Activated T-cell treated with anti-CD3 and anti-CD28 coated beads, Interleukin-2, amount 50 U/mL, for 48 hours (primary cell): ENCODE measurements at regions not wholly inside any gene's neighbourhood (a gene's known extent, or its start where the extent isn't known, plus 50 kb on each side); places are given as distances from the start of the nearest gene placed in this dataset.
A peak's percentile ranks its signal among the peaks of the same experiment; 100 is the strongest.
"Not testable (repeated sequence)": the region's sequence is repeated elsewhere in the genome, so short reads cannot be mapped to it uniquely, and the experiment has no call there.

Experiments used
- DNase-seq, 2 experiments: peaks; one replicate each; pipeline ENCODE4 v3.0.0-alpha.2; 2020

DNA sequence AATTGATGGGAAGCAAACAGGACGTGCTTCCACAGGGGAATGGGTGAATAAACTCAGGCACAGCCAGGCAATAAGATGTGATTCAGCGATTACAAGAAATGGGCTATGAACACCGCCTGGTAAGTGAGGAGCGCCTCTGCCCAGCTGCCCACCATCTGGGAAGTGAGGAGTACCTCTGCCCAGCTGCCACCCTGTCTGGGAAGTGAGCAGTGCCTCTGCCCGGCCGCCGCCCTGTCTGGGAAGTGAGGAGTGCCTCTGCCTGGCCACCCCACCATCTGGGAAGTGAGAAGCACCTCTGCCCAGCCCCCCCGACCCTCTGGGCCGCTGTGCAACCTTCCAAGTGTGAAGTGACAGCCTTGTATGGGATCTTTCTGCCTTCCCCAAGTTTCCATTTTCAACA is 73.2 kb upstream of the PRR5 start:
- DNase-seq, result no peak

DNA sequence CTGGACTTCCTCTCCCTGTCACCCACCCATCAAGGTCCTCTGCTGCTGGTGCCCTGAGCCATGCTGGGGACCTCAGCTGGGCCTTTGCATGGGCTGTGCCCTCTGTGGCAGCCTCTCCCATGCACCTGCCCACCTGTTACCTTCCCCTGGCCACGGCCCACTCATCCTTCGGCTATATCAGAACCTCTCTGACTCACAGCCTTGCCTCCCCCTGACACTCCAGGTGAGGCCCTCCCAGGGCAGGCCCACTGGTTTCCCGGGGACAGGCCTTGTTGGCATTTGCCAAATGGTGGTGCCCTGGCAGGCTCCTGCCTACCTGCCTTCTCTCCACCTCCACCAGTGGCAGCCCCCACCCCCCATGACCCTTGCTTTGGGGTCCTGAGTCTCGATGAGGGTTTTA is 73.7 kb upstream of the PRR5 start:
- DNase-seq, result no peak

DNA sequence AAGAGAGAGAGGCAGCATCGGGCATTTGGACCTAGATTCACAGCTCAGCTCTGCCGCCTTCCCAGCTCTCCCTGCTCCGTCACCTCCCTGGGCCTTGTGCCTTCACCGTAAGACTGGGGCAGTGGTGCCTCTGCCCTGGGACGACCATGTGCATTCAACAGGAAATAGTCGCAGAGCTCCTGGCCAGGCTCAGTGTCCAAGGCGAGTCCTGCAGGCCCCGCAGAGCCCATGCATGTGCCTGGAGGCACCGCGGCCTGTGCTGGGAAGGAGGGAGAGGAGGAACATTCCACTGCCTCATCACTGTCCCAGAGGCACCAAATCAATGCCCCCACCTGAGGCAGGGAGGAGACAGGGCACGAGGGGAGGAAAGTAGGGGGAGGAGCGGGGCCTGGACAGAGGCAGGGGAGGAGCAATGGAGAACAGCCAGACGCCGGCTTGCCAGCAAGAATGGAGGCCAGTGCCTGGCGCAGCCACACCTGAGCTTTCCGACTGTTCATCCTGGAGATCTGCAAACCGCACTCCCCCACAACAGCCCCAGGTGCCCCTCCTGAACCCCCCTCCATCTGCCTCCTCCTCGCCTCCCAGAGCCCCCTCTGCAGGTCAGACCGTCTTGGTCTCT is 74.4 kb upstream of the PRR5 start:
- DNase-seq, result no peak

DNA sequence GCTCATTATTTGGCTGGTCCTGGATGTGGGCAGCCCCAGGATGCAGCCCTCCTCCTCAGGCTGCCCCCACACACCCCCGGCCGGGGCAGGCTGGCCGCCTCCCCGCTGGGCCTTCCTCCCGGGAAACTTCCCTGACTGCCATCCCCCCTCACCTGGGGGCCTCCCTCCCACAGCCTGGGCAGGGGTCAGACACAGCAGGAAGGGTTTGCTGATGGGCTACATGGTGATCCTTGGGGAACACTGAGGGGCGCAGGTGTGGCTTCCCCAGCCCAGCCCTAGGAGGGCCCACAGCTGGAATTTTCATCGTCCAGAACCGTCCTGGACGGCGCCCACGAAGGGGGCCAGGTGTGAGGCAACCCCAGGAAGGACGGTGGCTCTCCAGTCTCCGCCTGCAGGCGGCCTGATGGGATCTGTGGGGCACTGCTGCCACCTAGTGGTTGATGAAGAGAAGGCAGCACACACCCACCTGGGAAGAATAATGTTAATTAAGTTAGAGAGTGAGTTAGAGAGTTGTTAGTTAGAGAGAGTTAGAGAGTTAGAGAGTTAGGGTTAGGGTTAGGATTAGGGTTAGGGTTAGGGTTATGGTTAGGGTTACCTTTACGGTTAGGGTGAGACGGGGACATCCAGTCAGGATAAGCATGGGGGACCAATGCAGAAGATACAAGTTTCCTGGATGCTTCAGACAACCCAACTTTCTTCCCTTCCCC is 75.9 kb upstream of the PRR5 start:
- peak; percentile 87 to 88 for DNase-seq

DNA sequence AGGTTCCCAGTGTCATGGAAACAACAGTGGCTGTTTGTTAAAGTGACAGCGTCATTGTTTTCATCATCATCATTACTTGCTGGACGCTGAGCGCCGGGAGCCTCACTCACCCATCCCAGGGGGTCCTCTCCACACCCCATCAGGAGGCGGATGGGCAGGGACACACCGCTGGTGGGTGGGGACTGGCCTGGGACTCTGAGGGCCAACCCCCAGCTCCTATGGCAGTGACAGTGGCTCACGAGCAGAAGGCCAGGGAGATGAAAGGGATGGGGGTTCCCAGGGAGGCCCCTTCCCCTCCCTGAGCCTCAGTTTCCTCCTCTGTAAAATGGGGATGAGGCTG is 76.6 kb upstream of the PRR5 start:
- no peak for DNase-seq

DNA sequence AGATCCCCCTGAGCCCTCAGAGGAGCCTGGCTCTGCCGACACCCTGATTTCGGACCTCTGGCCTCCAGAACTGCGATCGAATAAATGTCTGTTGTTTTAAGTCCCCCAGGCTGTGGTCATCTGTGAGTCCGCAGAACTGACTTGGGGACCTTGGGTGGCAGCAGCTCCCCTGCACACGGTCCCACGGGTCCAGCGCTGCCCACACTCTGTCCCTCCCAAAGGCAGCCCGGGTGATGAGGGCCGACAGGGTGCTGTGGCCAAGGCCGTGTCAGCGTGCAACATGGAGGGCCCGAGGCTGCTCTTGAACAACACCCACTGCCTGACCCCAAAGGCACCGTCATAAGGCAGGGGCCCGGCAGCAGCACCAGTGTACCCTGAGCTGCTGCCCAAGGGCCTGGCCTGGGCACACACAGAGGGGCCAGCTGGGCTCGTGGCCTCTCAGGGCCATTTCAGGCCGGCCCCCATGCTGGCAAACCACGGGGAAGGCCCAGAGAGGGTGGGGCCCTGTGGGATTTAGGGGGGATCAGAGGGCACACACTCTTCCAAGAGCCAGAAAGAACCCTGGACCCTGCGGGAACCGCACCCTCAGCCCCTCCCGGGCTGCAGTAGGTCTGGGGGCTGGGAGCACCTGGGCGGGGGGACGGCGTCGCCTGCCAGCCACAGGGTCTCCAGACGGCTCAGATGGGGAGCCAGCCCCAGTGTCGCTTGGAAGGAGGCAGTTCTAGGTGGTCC is 77.1 kb upstream of the PRR5 start:
- DNase-seq, result no peak

DNA sequence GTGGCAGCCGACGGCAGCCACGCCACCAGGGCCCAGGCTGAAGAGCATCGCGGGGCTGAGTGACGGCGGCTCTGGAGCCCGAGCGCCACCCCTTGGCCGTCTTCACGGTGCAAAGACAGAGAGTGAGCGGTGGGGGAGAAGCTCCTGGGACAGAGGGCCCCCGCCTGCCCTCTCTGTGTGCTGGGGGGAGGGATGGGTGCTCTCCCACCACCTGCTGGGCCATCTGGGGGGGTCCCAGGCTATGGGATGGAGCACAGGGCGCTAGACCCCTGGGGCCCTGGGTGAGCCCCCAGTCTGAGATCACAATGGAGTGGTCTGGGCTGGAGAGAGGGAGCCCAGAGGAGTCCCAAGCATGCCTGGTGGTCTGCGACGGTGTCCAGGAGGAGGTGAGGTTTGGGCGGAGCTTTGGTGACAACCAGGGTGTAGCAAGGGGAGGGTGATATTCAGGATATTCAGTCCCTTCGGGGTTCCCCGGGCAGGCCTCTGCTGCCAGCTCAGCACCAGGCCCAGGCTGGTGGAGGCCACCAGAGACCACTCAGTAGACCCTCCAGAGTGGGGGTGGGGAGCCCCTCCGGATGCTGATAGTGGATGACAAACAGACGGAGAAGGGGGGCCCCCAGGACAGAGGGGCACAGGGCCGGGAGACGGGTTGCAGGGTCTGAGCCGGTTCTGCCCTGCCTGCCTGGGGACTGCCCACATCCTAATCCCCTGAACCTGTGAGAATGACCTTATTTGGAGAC is 78.1 kb upstream of the PRR5 start:
- peak in 1 of 2 experiments; percentile 23 for DNase-seq

DNA sequence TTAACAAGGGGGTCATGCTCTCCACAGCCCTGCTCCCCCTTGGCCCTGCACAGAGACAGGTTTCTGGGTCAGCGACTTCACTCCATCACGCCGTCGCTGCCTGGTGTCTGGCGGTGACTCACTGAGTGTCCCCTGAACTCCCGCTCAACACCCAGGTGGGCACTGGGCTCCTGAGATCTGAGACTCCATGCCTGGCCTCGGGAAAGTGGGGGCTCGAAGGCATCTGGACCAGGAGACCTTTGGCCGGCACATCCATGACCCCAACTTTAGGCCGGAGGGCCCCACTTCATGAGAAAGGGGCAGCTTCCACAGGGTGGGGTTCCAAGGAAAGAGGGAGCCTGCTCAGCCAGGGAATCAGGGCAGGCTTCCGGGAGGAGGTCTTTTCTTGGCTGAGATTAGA is 79.3 kb upstream of the PRR5 start:
- DNase-seq, result no peak

GRCh38 chr22:44622147-44622427 is 79.9 kb upstream of the PRR5 start:
- peak in 1 of 2 experiments; percentile 28 for DNase-seq

GRCh38 chr22:44621401-44622146 is 80.4 kb upstream of the PRR5 start:
- no peak for DNase-seq

GRCh38 chr22:44620841-44621257 is 81.2 kb upstream of the PRR5 start:
- no peak for DNase-seq

GRCh38 chr22:44620129-44620840 is 81.7 kb upstream of the PRR5 start:
- DNase-seq, result peak; percentile 85

DNA sequence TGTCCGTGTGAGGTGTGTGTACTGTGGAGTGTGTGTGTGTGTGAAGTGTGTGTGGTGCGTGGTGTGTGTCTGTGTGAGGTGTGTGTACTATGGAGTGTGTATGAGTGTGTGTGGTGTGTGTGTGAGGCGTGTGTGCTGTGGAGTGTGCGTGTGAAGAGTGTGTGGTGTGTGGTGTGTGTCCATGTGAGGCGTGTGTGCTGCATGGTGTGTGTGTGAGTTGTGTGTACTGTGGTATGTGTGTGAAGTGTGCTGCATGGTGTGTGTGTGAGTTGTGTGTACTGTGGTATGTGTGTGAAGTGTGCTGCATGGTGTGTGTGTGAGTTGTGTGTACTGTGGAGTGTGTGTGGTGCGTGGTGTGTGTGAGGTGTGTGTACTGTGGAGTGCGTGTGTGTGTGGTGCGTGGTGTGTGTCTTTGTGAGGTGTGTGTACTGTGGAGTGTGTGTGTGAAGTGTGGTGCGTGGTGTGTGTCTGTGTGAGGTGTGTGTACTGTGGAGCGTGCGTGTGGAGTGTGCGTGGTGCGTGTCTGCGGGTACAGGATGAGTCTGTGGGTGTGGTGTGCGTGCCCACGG is 82.4 kb upstream of the PRR5 start:
- not testable (repeated sequence) for DNase-seq

GRCh38 chr22:44618910-44619309 is 83.1 kb upstream of the PRR5 start:
- DNase-seq, result not testable (repeated sequence)

GRCh38 chr22:44618400-44618799 is 83.6 kb upstream of the PRR5 start:
- no peak for DNase-seq

GRCh38 chr22:44617828-44618227 is 84.2 kb upstream of the PRR5 start:
- DNase-seq, result no peak

GRCh38 chr22:44616882-44617655 is 84.9 kb upstream of the PRR5 start:
- DNase-seq, result no peak

DNA sequence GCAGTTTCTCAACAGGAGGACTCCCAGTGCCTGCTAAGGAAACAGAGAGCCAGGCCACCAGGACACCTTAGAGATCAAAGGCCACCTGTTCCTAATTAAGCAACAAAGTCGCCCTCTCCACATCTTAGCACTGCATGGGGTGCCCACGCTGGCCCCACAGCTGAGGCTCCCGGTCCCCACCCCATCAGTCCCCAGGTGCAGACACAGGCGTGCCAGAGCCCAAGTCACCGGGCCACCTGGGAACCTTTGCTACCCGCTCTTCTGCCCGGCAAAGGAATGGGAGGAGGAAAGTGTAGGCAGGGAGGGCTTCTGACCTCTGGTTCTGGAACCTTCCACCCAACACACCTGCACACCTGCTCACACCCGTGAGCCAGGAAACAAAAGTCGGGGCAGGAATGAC is 85.5 kb upstream of the PRR5 start:
- DNase-seq, result no peak

DNA sequence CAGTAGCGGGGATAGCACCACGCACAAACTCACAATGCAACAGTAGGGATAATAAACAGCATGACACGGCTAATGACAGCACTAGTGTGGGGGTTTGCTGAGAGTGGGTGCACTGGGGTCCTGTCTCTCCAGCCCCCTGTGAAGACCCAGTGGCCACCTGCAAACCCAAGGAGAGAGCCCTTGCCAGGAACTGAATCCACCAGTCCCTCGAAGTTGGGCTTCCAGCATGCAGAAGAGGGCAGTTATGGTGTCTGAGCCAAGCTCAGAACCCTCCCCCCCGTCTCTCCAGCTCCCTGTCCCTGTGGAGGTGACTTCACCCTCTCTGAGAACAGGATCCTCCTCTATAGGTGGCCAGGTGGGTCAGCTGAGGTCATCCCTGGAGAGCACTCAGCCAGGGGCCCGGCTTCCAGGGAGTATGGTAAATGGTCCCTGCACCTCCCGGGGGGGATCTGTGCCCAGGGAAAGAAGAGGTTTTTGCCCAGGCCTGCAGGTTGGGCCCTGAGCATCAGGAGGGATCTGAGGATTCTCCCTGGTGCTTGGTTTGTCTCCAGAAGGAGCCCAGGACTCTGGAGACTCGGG is 86.3 kb upstream of the PRR5 start:
- DNase-seq, result no peak

DNA sequence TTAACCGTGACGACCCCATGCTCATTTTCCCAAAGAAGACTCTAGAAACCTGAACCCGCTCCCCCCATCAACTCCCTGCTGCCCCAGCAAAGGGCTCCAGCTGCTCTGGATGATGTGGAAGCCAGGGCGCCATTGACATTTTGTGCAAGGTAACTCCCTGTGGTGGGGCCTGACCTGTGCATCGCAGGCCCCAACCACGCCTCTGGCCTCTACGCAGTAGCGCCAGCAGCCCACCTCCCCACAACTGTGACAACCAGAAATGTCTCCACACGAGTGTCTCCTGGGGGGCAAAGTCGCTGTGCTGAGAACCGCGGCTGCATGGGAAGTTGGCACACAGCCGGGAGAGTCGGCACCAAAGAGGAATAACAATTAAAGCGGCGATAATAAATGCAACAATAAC is 86.9 kb upstream of the PRR5 start:
- no peak for DNase-seq

- no peak for DNase-seq
Observed at GRCh38 chr22:44613196-44613595, 88.8 kb upstream of the PRR5 start.
